Skeletal muscle tissue (tissue), 3 donors: ENCODE measurements at regions not wholly inside any gene's neighbourhood (a gene's known extent, or its start where the extent isn't known, plus 50 kb on each side); places are given as distances from the start of the nearest gene placed in this dataset.

Experiments
- H3K27ac ChIP-seq: one replicate; pipeline ENCODE4 v1.7.0; 2013; ENCODE audit warnings: mild to moderate bottlenecking, low read depth, low read length, inconsistent platforms
- H3K27me3 ChIP-seq, 3 donors: one replicate each; pipeline ENCODE4 v1.7.0; 2013; ENCODE audit warnings: low read length in 3 of 3; ENCODE audit not compliant: control insufficient read depth in 3 of 3, insufficient read depth in 3 of 3
- H3K36me3 ChIP-seq, 3 donors: one replicate each; pipeline ENCODE4 v1.7.0; 2013; ENCODE audit warnings: low read length in 3 of 3; ENCODE audit not compliant: control insufficient read depth in 3 of 3, insufficient read depth in 3 of 3
- H3K4me1 ChIP-seq, 3 donors: one replicate each; pipeline ENCODE4 v1.7.0; 2013; ENCODE audit warnings: low read length in 3 of 3, mild to moderate bottlenecking in 3 of 3; ENCODE audit not compliant: control insufficient read depth in 3 of 3, insufficient read depth in 3 of 3
- H3K4me3 ChIP-seq, 3 donors: one replicate each; pipeline ENCODE4 v1.7.0; 2013; ENCODE audit warnings: low read length in 3 of 3
- H3K9ac ChIP-seq, 3 donors: one replicate each; pipeline ENCODE4 v1.7.0; 2013; ENCODE audit warnings: low read length in 3 of 3, mild to moderate bottlenecking in 3 of 3, moderate library complexity in 2 of 3, low read depth in 1 of 3
- H3K9me3 ChIP-seq, 3 donors: one replicate each; pipeline ENCODE4 v1.7.0; 2013; ENCODE audit warnings: low read length in 3 of 3; ENCODE audit not compliant: control insufficient read depth in 3 of 3
- donor health status: Osteomylitis.

GRCh38 chr12:107144441-107144840 is 51.1 kb upstream of the CRY1 start:
- no peaks in the 10 kb centered on the region for H3K27me3 ChIP-seq
- H3K4me1 ChIP-seq = no peaks in the 10 kb centered on the region
- H3K9ac ChIP-seq = no peak overlapping the region
- no peak overlapping the region for H3K4me3 ChIP-seq
- peaks cover 0 to 2% (median 0%) of the 10 kb centered on the region in 3 donors for H3K9me3 ChIP-seq
- no peaks in the 10 kb centered on the region for H3K36me3 ChIP-seq
- H3K27ac ChIP-seq = no peak overlapping the region

GRCh38 chr12:107144990-107145389 is 51.6 kb upstream of the CRY1 start:
- no peak overlapping the region for H3K27ac ChIP-seq
- H3K9me3 ChIP-seq = peaks cover 0 to 2% (median 0%) of the 10 kb centered on the region in 3 donors
- no peaks in the 10 kb centered on the region for H3K4me1 ChIP-seq
- no peak overlapping the region for H3K9ac ChIP-seq
- no peaks in the 10 kb centered on the region for H3K27me3 ChIP-seq
- no peak overlapping the region for H3K4me3 ChIP-seq
- H3K36me3 ChIP-seq = no peaks in the 10 kb centered on the region

- Histone ChIP-seq H3K9me3 (peaks cover 0 to 2% (median 0%) of the 10 kb centered on the region in 3 donors), H3K27me3 (no peaks in the 10 kb centered on the region), H3K9ac (no peak overlapping the region), H3K27ac (no peak overlapping the region), H3K36me3 (no peaks in the 10 kb centered on the region), H3K4me3 (no peak overlapping the region), H3K4me1 (no peaks in the 10 kb centered on the region)
These were observed 52.0 kb upstream of the CRY1 start for GRCh38 chr12:107145397-107145796.

GRCh38 chr12:107148107-107148506 is 54.8 kb upstream of the CRY1 start:
- Histone ChIP-seq H3K4me3 (no peak overlapping the region), H3K4me1 (no peaks in the 10 kb centered on the region), H3K27me3 (no peaks in the 10 kb centered on the region), H3K9ac (no peak overlapping the region), H3K27ac (no peak overlapping the region), H3K36me3 (no peaks in the 10 kb centered on the region), H3K9me3 (no peaks in the 10 kb centered on the region)

GRCh38 chr12:107152315-107152714 is 59.0 kb upstream of the CRY1 start:
- Histone ChIP-seq H3K27ac (no peak overlapping the region), H3K9ac (no peak overlapping the region), H3K4me3 (no peak overlapping the region), H3K27me3 (peaks cover 0 to 2% (median 0%) of the 10 kb centered on the region in 3 donors), H3K36me3 (no peaks in the 10 kb centered on the region), H3K4me1 (no peaks in the 10 kb centered on the region), H3K9me3 (no peaks in the 10 kb centered on the region)

- H3K4me3 ChIP-seq = no peak overlapping the region
- no peaks in the 10 kb centered on the region for H3K9me3 ChIP-seq
- H3K9ac ChIP-seq = no peak overlapping the region
- H3K4me1 ChIP-seq = no peaks in the 10 kb centered on the region
- no peak overlapping the region for H3K27ac ChIP-seq
- H3K27me3 ChIP-seq = peaks cover 0 to 11% (median 6%) of the 10 kb centered on the region in 3 donors
- no peaks in the 10 kb centered on the region for H3K36me3 ChIP-seq
These were observed 66.1 kb upstream of the CRY1 start for GRCh38 chr12:107159384-107159900.

GRCh38 chr12:107163413-107163812 is 70.1 kb upstream of the CRY1 start:
- H3K9me3 ChIP-seq = no peaks in the 10 kb centered on the region
- H3K4me1 ChIP-seq = no peaks in the 10 kb centered on the region
- H3K27ac ChIP-seq = no peak overlapping the region
- H3K36me3 ChIP-seq = no peaks in the 10 kb centered on the region
- H3K9ac ChIP-seq = no peak overlapping the region
- no peak overlapping the region for H3K4me3 ChIP-seq
- H3K27me3 ChIP-seq = peaks cover 0 to 13% (median 7%) of the 10 kb centered on the region in 3 donors

GRCh38 chr12:107164392-107164791 is 71.0 kb upstream of the CRY1 start:
- H3K27me3 ChIP-seq = peaks cover 0 to 20% (median 11%) of the 10 kb centered on the region in 3 donors
- no peak overlapping the region for H3K27ac ChIP-seq
- H3K4me1 ChIP-seq = no peaks in the 10 kb centered on the region
- H3K9me3 ChIP-seq = no peaks in the 10 kb centered on the region
- no peak overlapping the region for H3K9ac ChIP-seq
- no peak overlapping the region for H3K4me3 ChIP-seq
- no peaks in the 10 kb centered on the region for H3K36me3 ChIP-seq

GRCh38 chr12:107165581-107165980 is 72.2 kb upstream of the CRY1 start:
- no peak overlapping the region for H3K27ac ChIP-seq
- H3K9ac ChIP-seq = no peak overlapping the region
- no peaks in the 10 kb centered on the region for H3K9me3 ChIP-seq
- H3K36me3 ChIP-seq = no peaks in the 10 kb centered on the region
- no peaks in the 10 kb centered on the region for H3K4me1 ChIP-seq
- H3K4me3 ChIP-seq = no peak overlapping the region
- H3K27me3 ChIP-seq = peaks cover 0 to 16% (median 5%) of the 10 kb centered on the region in 3 donors

GRCh38 chr12:107167756-107168155 is 74.4 kb upstream of the CRY1 start:
- no peak overlapping the region for H3K4me3 ChIP-seq
- H3K9me3 ChIP-seq = no peaks in the 10 kb centered on the region
- no peaks in the 10 kb centered on the region for H3K4me1 ChIP-seq
- H3K27me3 ChIP-seq = peaks cover 0 to 14% (median 5%) of the 10 kb centered on the region in 3 donors
- no peak overlapping the region for H3K9ac ChIP-seq
- no peaks in the 10 kb centered on the region for H3K36me3 ChIP-seq
- no peak overlapping the region for H3K27ac ChIP-seq
